ENCODE measurements at regions not wholly inside any gene's neighbourhood (a gene's known extent, or its start where the extent isn't known, plus 50 kb on each side); places are given as distances from the start of the nearest gene placed in this dataset.
"Not testable (repeated sequence)": the region's sequence is repeated elsewhere in the genome, so short reads cannot be mapped to it uniquely, and the experiment has no call there.

GRCh38 chr2:75379476-75380210 is 180.3 kb upstream of the TACR1 start:
- H3K27me3 Mint-ChIP-seq (ENCODE audit: low read depth): no peaks in the 10 kb centered on the region
- H3K36me3 Mint-ChIP-seq (ENCODE audit: low read depth): no peaks in the 10 kb centered on the region
- H3K9me3 Mint-ChIP-seq: no peaks in the 10 kb centered on the region
- TF ChIP-seq, protein P1, sequence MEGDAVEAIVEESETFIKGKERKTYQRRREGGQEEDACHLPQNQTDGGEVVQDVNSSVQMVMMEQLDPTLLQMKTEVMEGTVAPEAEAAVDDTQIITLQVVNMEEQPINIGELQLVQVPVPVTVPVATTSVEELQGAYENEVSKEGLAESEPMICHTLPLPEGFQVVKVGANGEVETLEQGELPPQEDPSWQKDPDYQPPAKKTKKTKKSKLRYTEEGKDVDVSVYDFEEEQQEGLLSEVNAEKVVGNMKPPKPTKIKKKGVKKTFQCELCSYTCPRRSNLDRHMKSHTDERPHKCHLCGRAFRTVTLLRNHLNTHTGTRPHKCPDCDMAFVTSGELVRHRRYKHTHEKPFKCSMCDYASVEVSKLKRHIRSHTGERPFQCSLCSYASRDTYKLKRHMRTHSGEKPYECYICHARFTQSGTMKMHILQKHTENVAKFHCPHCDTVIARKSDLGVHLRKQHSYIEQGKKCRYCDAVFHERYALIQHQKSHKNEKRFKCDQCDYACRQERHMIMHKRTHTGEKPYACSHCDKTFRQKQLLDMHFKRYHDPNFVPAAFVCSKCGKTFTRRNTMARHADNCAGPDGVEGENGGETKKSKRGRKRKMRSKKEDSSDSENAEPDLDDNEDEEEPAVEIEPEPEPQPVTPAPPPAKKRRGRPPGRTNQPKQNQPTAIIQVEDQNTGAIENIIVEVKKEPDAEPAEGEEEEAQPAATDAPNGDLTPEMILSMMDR (IDR thresholded peaks at IDR 0.05; ENCODE audit: unreplicated experiment in 3 of 3): no peak
- no peak overlapping the region for H3K4me3 Mint-ChIP-seq
- H3K27ac Mint-ChIP-seq: no peak overlapping the region
- H3K4me1 Mint-ChIP-seq: no peaks in the 10 kb centered on the region

GRCh38 chr2:75375646-75376582 is 176.6 kb upstream of the TACR1 start:
- H3K27me3 Mint-ChIP-seq (ENCODE audit: low read depth): no peaks in the 10 kb centered on the region
- peaks cover 5% of the 10 kb centered on the region for H3K36me3 Mint-ChIP-seq (ENCODE audit: low read depth)
- no peak overlapping the region for H3K27ac Mint-ChIP-seq
- H3K9me3 Mint-ChIP-seq: peaks cover 21% of the 10 kb centered on the region
- H3K4me3 Mint-ChIP-seq: no peak overlapping the region
- TF ChIP-seq, protein P1 (IDR thresholded peaks at IDR 0.05; ENCODE audit: unreplicated experiment in 3 of 3): no peak
- no peaks in the 10 kb centered on the region for H3K4me1 Mint-ChIP-seq

DNA sequence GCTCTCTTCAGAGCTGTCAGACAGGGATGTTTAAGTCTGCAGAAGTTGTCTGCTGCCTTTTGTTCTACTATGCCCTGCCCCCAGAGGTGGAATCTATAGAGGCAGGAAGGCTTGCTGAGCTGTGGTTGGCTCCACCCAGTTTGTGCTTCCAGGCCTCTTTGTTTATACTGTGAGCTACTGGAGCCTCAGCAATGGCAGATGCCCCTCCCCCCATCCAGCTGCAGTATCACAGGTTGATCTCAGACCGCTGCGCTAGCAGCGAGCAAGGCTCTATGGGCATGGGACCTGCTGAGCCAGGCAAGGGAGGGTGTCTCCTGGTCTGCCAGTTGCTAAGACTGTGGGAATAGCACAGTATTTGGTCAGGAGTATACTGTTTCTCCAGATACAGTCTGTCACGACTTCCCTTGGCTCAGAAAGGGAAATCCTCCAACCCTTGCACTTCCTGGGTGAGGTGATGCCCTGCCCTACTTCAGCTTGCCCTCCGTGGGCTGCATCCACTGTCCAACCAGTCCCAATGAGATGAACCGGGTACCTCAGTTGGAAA is 175.2 kb upstream of the TACR1 start:
- H3K4me3 Mint-ChIP-seq; H3K27ac Mint-ChIP-seq; H3K36me3 Mint-ChIP-seq (ENCODE audit: low read depth); H3K27me3 Mint-ChIP-seq (ENCODE audit: low read depth); H3K4me1 Mint-ChIP-seq: not testable (repeated sequence)
- peaks cover 32% of the 10 kb centered on the region for H3K9me3 Mint-ChIP-seq

DNA sequence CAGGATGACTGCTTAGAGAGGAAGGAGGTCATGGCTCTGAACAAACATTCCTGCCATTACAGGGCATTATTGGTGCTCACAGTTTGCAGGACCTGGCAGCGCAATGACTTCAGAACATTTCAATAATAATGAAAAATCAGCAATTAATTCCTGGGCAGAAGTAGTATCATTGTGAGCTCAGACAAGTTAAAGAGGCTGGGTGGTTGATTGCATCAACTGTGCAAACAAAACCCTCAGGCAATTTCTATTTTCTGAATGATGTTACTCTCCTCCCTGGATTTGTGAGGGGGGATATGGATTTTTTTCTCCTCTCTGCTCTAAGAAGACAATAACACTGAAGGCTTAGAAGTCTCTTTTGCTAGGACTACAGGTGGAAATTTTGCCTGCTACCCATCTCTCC is 168.1 kb upstream of the TACR1 start:
- H3K4me1 Mint-ChIP-seq: no peaks in the 10 kb centered on the region
- H3K27ac Mint-ChIP-seq: no peak overlapping the region
- H3K27me3 Mint-ChIP-seq (ENCODE audit: low read depth): no peaks in the 10 kb centered on the region
- TF ChIP-seq, protein P1 (IDR thresholded peaks at IDR 0.05; ENCODE audit: unreplicated experiment in 3 of 3): no peak
- H3K36me3 Mint-ChIP-seq (ENCODE audit: low read depth): no peaks in the 10 kb centered on the region
- H3K9me3 Mint-ChIP-seq: peaks cover 19% of the 10 kb centered on the region
- H3K4me3 Mint-ChIP-seq: no peak overlapping the region

DNA sequence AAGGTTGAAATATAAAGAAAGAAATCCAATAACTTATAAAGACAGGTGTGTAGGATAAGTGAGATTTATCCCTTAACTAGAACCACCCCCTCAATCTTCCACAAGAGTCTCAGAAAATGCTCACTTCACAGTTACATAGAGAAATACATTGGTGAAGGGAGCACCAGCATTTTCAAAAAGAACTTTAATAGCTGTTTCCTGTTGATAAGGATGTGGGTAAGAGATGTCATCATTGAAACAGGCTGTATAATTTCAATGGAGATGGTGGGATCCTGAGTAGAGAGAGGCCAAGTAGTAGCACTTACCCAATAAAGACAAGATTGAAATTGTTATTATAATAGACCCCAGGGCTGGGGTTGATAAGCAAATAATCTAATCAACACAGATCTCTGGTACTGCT is 162.2 kb upstream of the TACR1 start:
- Mint-ChIP-seq H3K27me3 (ENCODE audit: low read depth) (no peaks in the 10 kb centered on the region), H3K36me3 (ENCODE audit: low read depth) (no peaks in the 10 kb centered on the region), H3K4me3 (no peak overlapping the region), H3K9me3 (no peaks in the 10 kb centered on the region), H3K4me1 (no peaks in the 10 kb centered on the region), H3K27ac (no peak overlapping the region)
- TF ChIP-seq, protein P1 (IDR thresholded peaks at IDR 0.05; ENCODE audit: unreplicated experiment in 3 of 3): no peak

GRCh38 chr2:75360945-75361344 is 161.6 kb upstream of the TACR1 start:
- Mint-ChIP-seq H3K27me3 (ENCODE audit: low read depth) (no peaks in the 10 kb centered on the region), H3K36me3 (ENCODE audit: low read depth) (no peaks in the 10 kb centered on the region), H3K27ac (no peak overlapping the region), H3K9me3 (no peaks in the 10 kb centered on the region), H3K4me3 (no peak overlapping the region), H3K4me1 (no peaks in the 10 kb centered on the region)
- TF ChIP-seq, protein P1 (IDR thresholded peaks at IDR 0.05; ENCODE audit: unreplicated experiment in 3 of 3): no peak
